ENCODE measurements at regions not wholly inside any gene's neighbourhood (a gene's known extent, or its start where the extent isn't known, plus 50 kb on each side); places are given as distances from the start of the nearest gene placed in this dataset.
"Not testable (repeated sequence)": the region's sequence is repeated elsewhere in the genome, so short reads cannot be mapped to it uniquely, and the experiment has no call there.

DNA sequence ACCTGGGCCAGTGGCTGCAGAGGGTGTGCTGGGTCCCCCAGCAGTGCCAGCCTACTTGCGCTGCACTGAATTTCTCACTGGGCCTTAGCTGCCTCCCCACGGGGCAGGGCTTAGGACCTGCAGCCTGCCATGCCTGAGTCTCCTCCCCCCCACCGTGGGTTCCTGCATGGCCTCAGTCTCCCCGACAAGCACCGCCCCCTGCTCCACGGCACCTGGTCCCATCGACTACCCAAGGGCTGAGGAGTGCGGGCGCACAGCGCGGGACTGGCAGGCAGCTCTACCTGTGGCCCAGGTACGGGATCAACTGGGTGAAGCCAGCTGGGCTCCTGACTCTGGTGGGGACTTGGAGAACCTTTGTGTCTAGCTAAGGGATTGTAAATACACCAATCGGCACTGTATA, 1143.6 kb downstream of the OTOL1 start:
- DNase-seq (ENCODE audit: low spot score) = not testable (repeated sequence)

DNA sequence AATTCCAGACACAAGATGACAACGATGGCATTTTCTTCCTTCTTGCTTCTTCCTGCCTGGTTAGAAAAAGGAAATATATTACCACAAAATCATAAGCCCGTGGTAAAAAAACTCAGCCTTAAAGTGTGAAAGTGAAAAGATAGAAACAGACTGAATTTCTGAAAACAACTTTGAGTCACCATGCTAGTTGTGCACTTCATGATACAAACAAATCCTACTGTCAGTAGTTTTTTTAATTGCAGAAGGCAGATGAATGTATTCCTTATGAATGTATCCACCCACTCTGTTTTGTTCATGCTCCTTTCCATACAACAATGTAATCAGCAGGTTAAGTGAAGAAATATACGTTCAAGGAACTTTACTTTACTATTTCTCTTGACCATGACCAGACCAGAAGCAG, 1144.7 kb downstream of the OTOL1 start:
- no peak for DNase-seq (ENCODE audit: low spot score)

DNA sequence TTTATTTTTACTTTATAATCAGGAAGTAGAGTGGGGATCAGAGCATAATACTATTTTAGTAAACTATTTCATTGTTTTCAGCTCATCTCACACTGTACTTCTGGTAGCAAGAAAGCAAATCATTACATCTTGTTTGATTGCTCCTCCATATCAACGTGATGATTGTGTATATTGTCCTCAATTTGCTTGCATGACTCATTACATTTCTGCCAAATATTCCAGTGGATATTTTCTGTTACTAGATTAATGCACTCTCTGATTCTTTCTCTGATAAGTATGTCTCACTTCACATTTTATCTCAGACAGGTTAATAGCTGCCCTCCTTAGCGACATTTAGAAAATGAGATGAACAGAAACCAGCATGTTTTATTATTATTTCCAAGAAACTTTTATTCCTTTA, 1145.3 kb downstream of the OTOL1 start:
- DNase-seq (ENCODE audit: low spot score) = no peak

DNA sequence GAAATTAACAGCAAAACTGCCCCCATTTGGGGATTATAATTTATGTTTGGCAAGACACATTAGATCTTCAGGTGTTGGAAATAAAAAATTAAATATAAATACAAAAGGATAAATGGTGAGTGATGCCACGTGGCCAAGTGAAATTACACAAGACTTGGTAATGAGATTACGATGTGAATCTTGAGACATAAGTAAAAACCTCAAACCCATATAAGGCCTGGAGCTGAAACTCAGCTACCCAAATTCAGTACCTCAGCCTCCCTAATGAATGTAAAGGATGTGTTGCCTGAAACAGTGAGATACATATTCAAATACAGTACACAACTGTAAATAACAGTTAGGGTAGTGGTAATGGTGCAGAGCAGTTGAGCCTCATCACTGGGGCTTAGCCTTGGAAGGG, 1146.6 kb downstream of the OTOL1 start:
- DNase-seq (ENCODE audit: low spot score) = no peak

DNA sequence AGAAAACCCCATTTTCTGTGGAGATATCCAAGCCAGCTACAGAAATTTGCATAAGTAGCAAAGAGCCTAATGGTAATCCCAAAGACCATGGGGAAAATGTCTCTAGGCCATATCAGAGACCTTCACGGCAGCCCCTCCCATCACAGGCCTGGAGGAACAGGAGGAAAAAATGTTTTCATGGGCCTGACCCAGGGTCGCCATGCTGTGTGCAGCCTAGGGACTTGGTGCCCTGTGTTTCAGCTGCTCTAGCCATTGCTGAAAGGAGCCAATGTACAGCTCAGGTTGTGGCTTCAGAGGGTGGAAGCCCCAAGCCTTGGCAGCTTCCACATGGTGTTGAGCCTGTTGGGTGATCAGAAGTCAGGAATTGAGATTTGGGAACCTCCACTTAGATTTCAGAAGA, 1150.7 kb downstream of the OTOL1 start:
- no peak for DNase-seq (ENCODE audit: low spot score)

DNA sequence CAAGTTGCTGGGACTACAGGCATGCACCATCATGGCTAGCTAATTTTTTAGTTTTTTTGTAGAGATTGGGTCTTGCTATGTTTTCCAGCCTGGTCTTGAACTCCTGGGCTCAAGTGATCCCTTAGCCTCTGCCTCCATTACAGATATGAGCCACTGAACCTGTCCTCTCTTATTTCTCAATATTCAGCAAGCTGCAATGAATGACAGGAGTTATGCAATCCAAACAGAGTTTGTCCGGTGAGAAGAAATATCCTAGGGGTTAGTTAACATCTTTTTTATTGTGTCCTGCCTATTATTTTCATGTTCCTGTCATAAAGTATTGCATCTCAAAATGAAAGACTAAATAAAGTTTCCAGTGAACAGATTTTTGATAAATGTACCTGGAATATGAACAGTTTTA, 1161.4 kb downstream of the OTOL1 start:
- DNase-seq (ENCODE audit: low spot score) = no peak

DNA sequence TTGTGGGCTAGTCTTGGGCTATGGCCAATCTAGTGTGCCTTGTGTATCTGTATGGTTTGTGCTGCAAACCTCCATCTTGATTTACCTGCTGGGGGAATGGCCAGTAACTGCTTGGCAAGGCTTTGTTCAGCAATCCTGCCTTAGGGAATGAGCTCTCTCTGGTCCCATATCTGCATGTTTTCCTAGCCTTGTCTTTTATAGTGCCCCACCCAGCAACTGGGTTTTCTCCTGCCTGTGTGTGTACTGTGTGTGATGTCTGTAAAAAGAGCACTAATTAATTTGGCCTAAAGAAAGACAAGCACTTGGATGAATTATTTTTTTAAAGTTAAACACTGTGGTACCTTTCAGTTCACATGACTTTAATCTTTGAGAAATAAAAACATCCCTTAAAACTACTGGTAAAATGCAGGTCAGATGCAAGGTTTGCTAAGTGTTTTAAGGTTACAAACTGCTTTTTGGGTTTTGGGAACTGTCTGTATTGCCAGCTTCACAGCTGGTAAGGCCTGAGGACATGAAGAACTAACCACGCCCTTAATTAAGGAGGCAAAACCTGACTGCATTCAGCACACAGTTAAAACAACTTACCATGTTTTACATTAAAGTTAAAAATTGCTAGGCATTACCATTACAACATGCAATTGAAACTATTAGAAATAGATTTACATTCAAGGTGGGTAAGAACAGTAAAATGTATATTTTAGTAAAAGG, 1169.2 kb downstream of the OTOL1 start:
- no peak for DNase-seq (ENCODE audit: low spot score)

DNA sequence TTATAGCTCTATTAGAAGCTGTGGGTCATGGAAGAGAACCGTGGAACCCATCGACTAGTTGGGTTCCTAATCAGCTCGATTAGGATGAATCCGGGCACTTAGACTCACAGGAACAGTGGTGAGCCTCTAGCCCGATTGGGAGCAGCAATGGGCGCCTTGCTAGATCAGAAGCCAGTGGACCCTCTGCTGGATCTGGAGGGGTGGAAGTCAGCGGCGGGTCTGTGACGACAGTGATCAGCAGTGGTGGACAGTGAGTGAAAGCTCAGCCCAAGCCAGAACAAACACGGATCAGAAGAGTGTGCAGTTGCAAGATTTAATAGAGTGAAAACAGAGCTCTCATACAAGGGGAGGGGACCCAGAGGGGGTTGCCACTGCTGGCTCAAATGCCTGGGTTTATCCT, 1170.2 kb downstream of the OTOL1 start:
- no peak for DNase-seq (ENCODE audit: low spot score)

DNA sequence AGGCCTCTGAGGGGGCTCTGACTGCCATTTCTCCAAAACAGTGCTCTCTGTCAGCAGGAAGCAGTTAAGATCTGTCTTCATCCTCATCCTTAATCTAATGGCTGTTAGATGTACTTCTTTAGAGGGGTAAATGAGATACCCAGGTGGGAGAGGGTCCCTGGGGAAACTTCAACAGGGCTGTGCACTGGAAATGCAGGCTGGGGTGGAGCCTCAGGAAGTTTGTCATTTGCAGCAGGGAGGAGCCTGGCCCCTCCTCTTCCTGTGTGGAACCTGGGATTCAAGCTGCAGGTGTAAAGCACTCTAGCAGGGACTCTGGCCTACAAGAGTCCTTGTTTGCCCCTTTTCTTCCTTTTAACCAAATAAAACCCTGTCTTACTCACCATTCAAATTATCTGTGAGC, 1173.6 kb downstream of the OTOL1 start:
- no peak for DNase-seq (ENCODE audit: low spot score)

DNA sequence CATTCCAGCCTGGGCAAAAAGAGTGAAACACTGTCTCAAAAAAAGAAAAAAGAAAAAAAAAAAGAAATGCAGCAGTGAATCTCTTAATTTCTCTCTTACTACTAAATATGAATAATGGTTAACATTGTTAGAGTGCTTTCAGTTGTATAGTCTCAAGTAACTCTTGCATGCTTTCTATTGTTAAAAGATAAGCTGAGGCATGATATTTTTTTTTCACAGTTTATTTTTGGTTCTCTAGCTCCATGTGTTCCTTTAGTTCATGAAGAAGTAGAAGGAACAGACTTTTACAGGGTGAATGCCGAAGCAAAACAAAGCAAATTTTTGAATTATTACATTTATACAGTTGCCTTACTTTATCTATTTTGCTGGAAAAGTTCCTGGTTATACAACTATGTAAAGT, 1180.9 kb downstream of the OTOL1 start:
- DNase-seq (ENCODE audit: low spot score) = no peak

DNA sequence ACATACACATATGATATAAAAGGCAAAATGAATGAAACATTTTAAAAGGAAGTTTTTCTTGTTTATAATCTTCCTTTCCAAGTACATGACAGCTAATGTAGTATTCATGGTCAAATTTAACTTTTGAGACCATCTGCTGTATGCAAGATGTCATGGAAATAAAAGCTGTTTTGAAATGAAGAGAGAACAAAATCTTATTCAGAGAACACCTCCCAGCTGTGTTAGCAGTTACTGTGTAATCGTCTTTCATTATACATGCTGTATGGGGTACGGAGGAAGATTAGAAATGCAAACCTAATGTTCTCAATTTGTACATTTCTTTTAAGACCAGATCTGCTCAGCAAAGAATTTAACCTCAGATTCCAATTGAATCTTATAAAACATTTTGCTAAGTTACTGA, 1182.3 kb downstream of the OTOL1 start:
- no peak for DNase-seq (ENCODE audit: low spot score)

DNA sequence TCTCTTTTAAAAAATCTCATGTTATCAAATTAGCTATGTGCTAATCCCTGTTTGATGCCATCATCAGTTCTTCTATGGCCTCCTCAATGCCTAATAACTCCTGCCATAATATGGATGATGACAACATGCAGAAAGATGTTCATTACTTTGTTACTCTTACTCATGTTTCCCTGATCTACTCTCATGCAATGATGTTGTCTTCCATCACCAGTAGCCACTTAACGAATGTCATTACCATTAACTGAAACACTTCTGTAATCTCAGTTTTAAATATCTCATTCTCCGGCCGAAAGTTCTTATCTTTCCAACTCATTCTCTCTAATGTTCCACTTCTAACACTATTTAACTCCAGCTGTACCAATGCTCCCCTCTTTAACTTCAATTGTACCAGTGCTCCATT, 1187.7 kb downstream of the OTOL1 start:
- DNase-seq (ENCODE audit: low spot score) = no peak

DNA sequence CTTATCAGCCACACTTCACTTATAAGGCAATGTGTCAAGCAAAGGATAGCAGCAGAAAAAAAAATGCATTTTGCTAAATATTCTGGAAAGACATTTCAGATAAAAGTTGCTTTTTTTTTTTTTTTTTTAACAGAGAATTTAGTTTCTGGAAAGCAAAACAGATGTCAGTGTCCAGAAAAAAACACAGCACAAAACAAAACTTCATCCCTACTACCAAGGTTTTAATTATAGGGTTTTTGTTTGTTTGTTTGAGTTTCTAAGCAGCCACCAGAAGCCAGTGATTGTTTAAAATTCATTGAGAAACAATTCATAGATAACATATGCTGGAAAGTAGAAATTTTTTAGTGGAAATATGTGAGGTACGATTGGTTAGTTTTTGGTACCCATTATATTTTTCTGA, 1202.7 kb downstream of the OTOL1 start:
- no peak for DNase-seq (ENCODE audit: low spot score)

DNA sequence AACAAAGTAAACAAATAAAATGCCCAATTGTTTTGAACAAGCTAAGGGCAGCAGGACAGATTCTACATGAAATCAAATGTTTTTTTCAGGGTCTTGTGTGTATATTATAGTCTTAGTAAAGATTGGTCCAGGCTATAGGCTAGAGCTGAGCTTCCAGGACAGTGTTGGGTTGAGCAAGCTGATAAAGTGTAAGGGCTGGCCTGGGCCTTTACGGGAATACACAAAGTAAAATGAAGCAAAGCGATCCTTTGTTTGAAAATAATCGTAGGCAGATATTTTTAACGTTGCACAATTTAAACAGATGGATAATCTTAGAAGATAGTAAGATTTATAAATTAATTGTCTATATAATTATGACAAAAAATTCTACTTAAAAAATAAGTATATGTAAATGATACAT, 1204.6 kb downstream of the OTOL1 start:
- DNase-seq (ENCODE audit: low spot score) = no peak

DNA sequence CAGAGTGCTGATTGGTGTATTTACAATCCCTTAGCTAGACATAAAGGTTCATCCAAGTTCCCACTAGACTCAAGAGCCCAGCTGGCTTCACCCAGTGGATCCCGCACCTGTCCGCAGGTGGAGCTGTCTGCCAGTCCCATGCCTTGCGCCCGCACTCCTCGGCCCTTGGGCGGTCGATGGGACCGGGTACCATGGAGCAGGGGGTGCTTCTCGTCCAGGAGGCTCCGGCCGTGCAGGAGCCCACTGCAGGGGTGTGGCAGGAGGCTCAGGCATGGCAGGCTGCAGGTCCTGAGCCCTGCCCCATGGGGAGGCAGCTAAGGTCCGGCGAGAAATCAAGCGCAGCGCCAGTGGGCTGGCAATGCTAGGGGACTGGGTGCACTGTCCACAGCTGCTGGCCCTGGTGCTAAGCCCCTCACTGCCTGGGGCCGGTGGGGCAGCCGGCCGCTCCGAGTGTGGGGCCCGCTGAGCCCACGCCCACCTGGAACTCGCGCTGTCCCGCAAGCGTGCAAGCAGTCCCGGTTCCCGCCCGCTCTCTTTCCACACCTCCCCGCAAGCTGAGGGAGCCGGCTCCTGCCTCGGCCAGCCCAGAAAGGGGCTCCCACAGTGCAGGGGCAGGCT, 1206.3 kb downstream of the OTOL1 start:
- DNase-seq (ENCODE audit: low spot score) = no peak

DNA sequence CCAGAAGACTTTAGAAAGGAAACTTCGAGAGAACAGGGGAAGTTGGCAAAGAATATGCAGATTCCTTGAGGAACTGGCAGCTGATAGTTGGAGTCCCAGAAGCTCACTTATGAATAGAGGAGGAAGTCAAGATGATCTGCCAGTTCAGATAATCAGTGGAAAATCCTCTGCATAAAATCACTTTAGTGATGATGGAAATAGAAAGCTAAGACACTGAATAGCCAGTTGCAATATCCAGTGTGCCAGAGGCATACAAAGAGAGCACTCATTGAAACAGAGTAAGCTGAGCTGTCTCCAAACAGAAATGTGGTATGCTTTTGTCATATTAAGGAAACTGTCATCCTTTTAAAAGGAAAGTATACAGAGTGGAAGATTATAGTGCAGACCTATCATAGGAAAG, 1207.6 kb downstream of the OTOL1 start:
- DNase-seq (ENCODE audit: low spot score) = no peak

DNA sequence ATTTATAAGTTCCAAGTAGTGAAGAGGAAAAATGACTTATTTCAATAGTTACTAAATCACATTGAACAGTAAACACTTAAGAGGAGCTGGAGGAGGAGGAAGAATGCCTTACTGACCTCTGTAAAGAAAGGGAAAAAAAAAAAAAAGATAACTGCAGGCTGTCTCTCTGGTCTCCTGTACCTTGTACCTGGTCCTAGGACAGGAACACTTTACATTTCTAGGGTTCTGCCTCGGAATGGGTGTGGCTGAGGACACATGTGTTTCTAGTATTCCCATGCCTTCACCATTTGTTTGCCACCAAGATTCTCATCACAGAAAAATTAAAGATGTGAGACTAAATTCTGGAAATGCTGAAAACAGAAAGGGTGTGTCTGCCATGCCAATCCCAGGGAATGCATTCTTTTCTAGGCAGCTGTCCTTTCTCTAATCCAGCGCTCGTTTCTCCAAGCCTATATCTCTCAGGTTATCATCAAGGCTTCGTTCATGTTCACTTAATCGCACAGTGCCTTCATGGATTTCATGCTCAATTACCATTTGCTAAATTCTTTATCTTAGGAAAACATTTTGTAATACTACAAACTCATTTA, 1208.3 kb downstream of the OTOL1 start:
- DNase-seq (ENCODE audit: low spot score) = no peak

DNA sequence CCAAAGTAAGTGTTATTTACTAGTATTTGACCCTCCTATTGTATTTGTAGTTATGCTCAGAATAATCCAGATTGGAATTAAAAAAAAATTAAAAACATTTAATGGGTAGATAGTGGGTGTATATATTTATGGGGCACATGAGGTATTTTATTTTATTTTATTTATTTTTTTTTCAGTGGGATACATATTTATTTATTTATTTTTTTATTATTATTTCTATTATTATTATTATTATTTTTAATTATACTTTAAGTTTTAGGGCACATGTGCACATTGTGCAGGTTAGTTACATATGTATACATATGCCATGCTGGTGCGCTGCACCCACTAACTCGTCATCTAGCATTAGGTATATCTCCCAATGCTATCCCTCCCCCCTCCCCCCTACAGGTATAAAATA, 1211.8 kb downstream of the OTOL1 start:
- DNase-seq (ENCODE audit: low spot score) = not testable (repeated sequence)

DNA sequence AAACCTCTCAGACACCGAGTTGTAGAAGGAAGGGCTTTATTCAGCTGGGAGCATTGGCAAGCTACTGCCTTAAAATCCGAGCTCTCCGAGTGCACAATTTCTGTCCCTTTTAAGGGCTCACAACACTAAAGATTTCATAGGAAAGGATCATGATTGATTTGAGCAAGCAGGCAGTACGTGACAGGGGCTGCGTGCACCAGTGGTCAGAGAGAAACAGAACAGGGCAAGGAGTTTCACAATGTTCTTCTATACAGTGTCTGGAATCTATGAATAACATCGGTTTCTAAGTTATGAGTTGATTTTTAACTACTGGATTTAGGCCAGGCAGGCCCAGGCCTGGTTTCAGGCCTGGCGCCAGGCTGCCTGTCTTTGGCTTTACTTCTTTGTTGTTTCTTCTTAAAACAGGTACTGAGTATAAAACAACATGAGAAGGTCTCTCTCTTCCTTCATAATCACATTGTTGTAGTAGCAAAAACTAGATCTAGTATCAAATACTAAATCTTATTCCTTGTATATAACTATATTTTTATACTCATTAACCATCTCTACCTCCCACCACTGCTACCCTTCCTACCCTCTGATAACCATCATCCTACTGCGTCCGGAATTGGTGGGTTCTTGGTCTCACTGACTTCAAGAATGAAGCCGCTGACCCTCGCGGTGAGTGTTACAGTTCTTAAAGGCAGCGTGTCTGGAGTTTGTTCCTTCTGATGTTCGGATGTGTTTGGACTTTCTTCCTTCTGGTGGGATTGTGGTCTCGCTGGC, 1212.5 kb downstream of the OTOL1 start:
- DNase-seq (ENCODE audit: low spot score) = not testable (repeated sequence)

DNA sequence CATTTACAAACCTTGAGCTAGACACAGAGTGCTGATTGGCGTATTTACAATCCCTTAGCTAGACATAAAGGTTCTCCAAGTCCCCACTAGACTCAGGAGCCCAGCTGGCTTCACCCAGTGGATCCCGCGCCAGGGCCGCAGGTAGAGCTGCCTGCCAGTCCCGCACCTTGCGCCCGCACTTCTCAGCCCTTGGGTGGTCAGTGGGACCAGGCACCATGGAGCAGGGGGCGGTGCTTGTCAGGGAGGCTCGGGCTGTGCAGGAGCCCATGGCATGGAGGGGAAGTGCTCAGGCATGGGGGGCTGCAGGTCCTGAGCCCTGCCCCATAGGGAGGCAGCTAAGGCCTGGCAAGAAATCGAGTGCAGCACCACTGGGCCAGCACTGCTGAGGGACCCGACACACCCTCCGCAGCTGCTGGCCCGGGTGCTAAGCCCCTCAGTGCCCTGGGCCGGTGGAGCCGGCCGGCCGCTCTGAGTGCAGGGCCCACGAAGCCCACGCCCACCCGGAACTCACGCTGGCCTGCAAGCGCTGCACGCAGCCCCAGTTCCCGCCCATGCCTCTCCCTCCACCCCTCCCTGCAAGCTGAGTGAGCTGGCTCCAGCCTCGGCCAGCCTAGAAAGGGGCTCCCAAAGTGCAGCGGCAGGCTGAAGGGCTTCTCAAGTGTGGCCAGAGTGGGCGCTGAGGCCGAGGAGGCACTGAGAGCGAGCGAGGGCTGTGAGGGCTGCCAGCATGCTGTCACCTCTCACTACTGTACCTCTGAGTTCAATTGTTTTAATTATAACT, 1213.9 kb downstream of the OTOL1 start:
- DNase-seq (ENCODE audit: low spot score) = no peak

DNA sequence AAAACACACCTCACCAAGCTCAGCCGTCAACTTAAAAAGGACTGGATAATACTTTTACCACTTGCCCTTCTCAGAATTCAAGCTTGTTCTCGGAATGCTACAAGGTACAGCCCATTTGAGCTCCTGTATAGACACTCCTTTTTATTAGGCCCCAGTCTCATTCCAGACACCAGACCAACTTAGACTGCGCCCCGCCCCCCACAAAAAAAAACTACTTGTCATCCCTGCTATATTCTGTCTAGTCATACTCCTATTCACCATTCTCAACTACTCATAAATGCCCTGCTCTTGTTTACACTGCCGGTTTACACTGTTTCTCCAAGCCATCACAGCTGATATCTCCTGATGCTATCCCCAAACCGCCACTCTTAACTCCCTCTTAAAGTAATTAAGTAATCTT, 1220.5 kb downstream of the OTOL1 start:
- DNase-seq (ENCODE audit: low spot score) = not testable (repeated sequence)

DNA sequence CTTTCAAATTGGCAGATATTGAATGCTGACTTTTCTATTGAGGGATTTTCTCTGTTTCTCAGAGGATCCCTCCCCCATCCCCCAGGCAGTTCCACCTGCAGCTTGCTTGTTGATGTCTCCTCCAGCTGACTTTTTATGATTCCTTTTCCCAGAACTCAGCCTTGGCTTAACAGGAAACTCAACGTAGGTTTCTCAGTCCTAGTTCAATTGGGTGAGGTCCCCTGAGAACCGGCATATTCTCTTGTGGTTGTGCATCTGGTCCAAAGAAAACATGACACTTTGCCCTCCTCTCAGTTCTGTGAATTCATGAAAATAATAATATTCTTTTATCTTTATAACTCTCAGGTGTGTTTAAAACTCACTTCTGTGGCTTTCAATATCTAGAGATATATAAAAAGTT, 1222.1 kb downstream of the OTOL1 start:
- DNase-seq (ENCODE audit: low spot score) = no peak

Measured in hematopoietic multipotent progenitor cell treated with erythropoietin and hydrocortisone succinate and interleukin-3 and kit ligand, for 17 days (in vitro differentiated cells).